ENCODE measurements at regions not wholly inside any gene's neighbourhood (a gene's known extent, or its start where the extent isn't known, plus 50 kb on each side); places are given as distances from the start of the nearest gene placed in this dataset.

DNA sequence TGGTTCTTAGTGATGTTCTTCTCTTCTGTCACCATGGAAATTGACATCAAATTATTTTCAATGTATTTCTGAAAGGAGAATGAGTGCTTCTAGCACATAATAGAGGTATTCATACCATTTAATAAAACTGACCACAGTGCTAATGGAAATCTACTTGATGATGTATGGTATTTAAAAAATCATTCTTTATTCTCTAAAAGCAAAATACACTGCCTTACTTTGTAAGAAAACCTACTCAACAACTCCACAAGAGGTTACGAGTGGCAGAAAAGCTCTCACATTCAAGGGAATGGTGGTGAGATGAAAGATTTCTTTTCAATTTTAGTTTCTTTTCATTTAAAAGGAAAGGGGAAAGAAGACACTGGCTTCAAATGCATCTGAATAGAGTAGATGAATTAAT lies 382.3 kb upstream of the CHST9 start:
- H3K9ac ChIP-seq (ENCODE audit: low read length), result no peak overlapping the region
- H3K4me1 ChIP-seq (ENCODE audit: control insufficient read depth in 1 of 2, insufficient read depth in 2 of 2, low read length in 2 of 2), result no peaks in the 10 kb centered on the region
- H3K9me3 ChIP-seq (ENCODE audit: control insufficient read depth in 1 of 2, insufficient read depth in 1 of 2, low read depth in 1 of 2, low read length in 2 of 2), result no peaks in the 10 kb centered on the region; a peak in 1 of 4 replicates
- H2AFZ ChIP-seq (ENCODE audit: low read depth, low read length, poor library complexity, severe bottlenecking), result no peak overlapping the region
- H3K27ac ChIP-seq (ENCODE audit: low read depth, low read length), result no peak overlapping the region
- H3K27me3 ChIP-seq (ENCODE audit: insufficient read depth, low read length), result no peaks in the 10 kb centered on the region
- ChIA-PET POLR2A (no interaction called here), CTCF (no interaction called here), RAD21 (ENCODE audit: low non-redundant PET in 1 of 2, low total read pairs in 2 of 2, uncharacterized antibody in 2 of 2, unreplicated experiment in 2 of 2) (no interaction called here)
- ATAC-seq (no peak), DNase-seq (ENCODE audit: low read depth, low spot score) (no peak)
- H3K36me3 ChIP-seq (ENCODE audit: control insufficient read depth in 1 of 2, insufficient read depth in 2 of 2, low read length in 2 of 2), result no peaks in the 10 kb centered on the region
- H4K20me1 ChIP-seq (ENCODE audit: insufficient read depth), result no peaks in the 10 kb centered on the region
- no peak overlapping the region for H3K4me2 ChIP-seq (ENCODE audit: low read length)
- no peak overlapping the region for H3K4me3 ChIP-seq (replicated peaks in 1 of 2; ENCODE audit: low read depth in 1 of 2, low read length in 2 of 2)
- BruUV-seq (replicated peaks), result no TSS peak
- H3K79me2 ChIP-seq (ENCODE audit: insufficient read depth, low read length), result no peaks in the 10 kb centered on the region
- no peaks in the 10 kb centered on the region for H3K9me2 ChIP-seq (ENCODE audit: insufficient read depth)
- no peak for TF ChIP-seq EZH2 (IDR thresholded peaks at IDR 0.05)
- TF ChIP-seq CBX3 (IDR thresholded peaks at IDR 0.05; ENCODE audit: low read depth), result no peak
- intact Hi-C loops (cut with micrococcal nuclease), result no loop called here

- Histone ChIP-seq H3K9ac (ENCODE audit: low read length) (no peak overlapping the region), H3K27me3 (ENCODE audit: insufficient read depth, low read length) (no peaks in the 10 kb centered on the region), H3K27ac (ENCODE audit: low read depth, low read length) (no peak overlapping the region), H3K36me3 (ENCODE audit: control insufficient read depth in 1 of 2, insufficient read depth in 2 of 2, low read length in 2 of 2) (no peaks in the 10 kb centered on the region), H3K9me2 (ENCODE audit: insufficient read depth) (no peaks in the 10 kb centered on the region), H3K79me2 (ENCODE audit: insufficient read depth, low read length) (no peaks in the 10 kb centered on the region), H3K4me1 (ENCODE audit: control insufficient read depth in 1 of 2, insufficient read depth in 2 of 2, low read length in 2 of 2) (no peaks in the 10 kb centered on the region), H3K9me3 (ENCODE audit: control insufficient read depth in 1 of 2, insufficient read depth in 1 of 2, low read depth in 1 of 2, low read length in 2 of 2) (no peaks in the 10 kb centered on the region), H3K4me3 (replicated peaks in 1 of 2; ENCODE audit: low read depth in 1 of 2, low read length in 2 of 2) (no peak overlapping the region), H3K4me2 (ENCODE audit: low read length) (no peak overlapping the region), H4K20me1 (ENCODE audit: insufficient read depth) (no peaks in the 10 kb centered on the region), H2AFZ (ENCODE audit: low read depth, low read length, poor library complexity, severe bottlenecking) (no peak overlapping the region)
- ChIA-PET POLR2A (no interaction called here), RAD21 (ENCODE audit: low non-redundant PET in 1 of 2, low total read pairs in 2 of 2, uncharacterized antibody in 2 of 2, unreplicated experiment in 2 of 2) (no interaction called here), CTCF (no interaction called here)
- ATAC-seq, result no peak
- DNase-seq (ENCODE audit: low read depth, low spot score), result no peak
- intact Hi-C loops (cut with micrococcal nuclease), result no loop called here
- BruUV-seq (replicated peaks), result no TSS peak
- TF ChIP-seq SP1 (IDR thresholded peaks at IDR 0.05; ENCODE audit: low read depth) (no peak), POLR2A (IDR thresholded peaks at IDR 0.05; ENCODE audit: borderline replicate concordance, extremely low read depth, insufficient read depth, insufficient read length) (no peak), ZFX (IDR thresholded peaks at IDR 0.05) (no peak), FOSL1 (IDR thresholded peaks at IDR 0.05; ENCODE audit: low read depth) (no peak), CBX3 (IDR thresholded peaks at IDR 0.05; ENCODE audit: low read depth) (no peak), JUND (IDR thresholded peaks at IDR 0.05) (no peak), EGR1 (IDR thresholded peaks at IDR 0.05; ENCODE audit: low read depth) (no peak), SRF (IDR thresholded peaks at IDR 0.05; ENCODE audit: low read depth) (no peak), RAD21 (IDR thresholded peaks at IDR 0.05; ENCODE audit: low read depth) (no peak), ATF3 (IDR thresholded peaks at IDR 0.05) (no peak)
- TF ChIP-seq, protein P1, sequence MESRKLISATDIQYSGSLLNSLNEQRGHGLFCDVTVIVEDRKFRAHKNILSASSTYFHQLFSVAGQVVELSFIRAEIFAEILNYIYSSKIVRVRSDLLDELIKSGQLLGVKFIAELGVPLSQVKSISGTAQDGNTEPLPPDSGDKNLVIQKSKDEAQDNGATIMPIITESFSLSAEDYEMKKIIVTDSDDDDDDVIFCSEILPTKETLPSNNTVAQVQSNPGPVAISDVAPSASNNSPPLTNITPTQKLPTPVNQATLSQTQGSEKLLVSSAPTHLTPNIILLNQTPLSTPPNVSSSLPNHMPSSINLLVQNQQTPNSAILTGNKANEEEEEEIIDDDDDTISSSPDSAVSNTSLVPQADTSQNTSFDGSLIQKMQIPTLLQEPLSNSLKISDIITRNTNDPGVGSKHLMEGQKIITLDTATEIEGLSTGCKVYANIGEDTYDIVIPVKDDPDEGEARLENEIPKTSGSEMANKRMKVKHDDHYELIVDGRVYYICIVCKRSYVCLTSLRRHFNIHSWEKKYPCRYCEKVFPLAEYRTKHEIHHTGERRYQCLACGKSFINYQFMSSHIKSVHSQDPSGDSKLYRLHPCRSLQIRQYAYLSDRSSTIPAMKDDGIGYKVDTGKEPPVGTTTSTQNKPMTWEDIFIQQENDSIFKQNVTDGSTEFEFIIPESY (IDR thresholded peaks at IDR 0.05; ENCODE audit: extremely low read depth, insufficient replicate concordance, low read length), result no peak
- TF ChIP-seq, protein P2, sequence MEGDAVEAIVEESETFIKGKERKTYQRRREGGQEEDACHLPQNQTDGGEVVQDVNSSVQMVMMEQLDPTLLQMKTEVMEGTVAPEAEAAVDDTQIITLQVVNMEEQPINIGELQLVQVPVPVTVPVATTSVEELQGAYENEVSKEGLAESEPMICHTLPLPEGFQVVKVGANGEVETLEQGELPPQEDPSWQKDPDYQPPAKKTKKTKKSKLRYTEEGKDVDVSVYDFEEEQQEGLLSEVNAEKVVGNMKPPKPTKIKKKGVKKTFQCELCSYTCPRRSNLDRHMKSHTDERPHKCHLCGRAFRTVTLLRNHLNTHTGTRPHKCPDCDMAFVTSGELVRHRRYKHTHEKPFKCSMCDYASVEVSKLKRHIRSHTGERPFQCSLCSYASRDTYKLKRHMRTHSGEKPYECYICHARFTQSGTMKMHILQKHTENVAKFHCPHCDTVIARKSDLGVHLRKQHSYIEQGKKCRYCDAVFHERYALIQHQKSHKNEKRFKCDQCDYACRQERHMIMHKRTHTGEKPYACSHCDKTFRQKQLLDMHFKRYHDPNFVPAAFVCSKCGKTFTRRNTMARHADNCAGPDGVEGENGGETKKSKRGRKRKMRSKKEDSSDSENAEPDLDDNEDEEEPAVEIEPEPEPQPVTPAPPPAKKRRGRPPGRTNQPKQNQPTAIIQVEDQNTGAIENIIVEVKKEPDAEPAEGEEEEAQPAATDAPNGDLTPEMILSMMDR (IDR thresholded peaks at IDR 0.05 in 2 of 3, conservative IDR thresholded peaks at IDR 0.05 in 1 of 3; ENCODE audit: borderline replicate concordance in 1 of 3, insufficient read depth in 1 of 3, low read depth in 2 of 3, low read length in 2 of 3), result no peak
- TF ChIP-seq, protein P3, sequence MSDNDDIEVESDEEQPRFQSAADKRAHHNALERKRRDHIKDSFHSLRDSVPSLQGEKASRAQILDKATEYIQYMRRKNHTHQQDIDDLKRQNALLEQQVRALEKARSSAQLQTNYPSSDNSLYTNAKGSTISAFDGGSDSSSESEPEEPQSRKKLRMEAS (IDR thresholded peaks at IDR 0.05), result no peak
- TF ChIP-seq, protein P4, sequence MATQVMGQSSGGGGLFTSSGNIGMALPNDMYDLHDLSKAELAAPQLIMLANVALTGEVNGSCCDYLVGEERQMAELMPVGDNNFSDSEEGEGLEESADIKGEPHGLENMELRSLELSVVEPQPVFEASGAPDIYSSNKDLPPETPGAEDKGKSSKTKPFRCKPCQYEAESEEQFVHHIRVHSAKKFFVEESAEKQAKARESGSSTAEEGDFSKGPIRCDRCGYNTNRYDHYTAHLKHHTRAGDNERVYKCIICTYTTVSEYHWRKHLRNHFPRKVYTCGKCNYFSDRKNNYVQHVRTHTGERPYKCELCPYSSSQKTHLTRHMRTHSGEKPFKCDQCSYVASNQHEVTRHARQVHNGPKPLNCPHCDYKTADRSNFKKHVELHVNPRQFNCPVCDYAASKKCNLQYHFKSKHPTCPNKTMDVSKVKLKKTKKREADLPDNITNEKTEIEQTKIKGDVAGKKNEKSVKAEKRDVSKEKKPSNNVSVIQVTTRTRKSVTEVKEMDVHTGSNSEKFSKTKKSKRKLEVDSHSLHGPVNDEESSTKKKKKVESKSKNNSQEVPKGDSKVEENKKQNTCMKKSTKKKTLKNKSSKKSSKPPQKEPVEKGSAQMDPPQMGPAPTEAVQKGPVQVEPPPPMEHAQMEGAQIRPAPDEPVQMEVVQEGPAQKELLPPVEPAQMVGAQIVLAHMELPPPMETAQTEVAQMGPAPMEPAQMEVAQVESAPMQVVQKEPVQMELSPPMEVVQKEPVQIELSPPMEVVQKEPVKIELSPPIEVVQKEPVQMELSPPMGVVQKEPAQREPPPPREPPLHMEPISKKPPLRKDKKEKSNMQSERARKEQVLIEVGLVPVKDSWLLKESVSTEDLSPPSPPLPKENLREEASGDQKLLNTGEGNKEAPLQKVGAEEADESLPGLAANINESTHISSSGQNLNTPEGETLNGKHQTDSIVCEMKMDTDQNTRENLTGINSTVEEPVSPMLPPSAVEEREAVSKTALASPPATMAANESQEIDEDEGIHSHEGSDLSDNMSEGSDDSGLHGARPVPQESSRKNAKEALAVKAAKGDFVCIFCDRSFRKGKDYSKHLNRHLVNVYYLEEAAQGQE (IDR thresholded peaks at IDR 0.05; ENCODE audit: low read depth), result no peak
Measured at GRCh38 chr18:27564066-27564465, 379.0 kb upstream of the CHST9 start.

All from HCT116 (cell line).